ENCODE measurements at regions not wholly inside any gene's neighbourhood (a gene's known extent, or its start where the extent isn't known, plus 50 kb on each side); places are given as distances from the start of the nearest gene placed in this dataset.

GRCh38 chr10:4398602-4399001 lies 427.4 kb upstream of the AKR1E2 start:
- TF ChIP-seq EP300 (IDR thresholded peaks at IDR 0.05) (no peak), CTCF (IDR thresholded peaks at IDR 0.05) (no peak)
